ENCODE measurements at regions not wholly inside any gene's neighbourhood (a gene's known extent, or its start where the extent isn't known, plus 50 kb on each side); places are given as distances from the start of the nearest gene placed in this dataset.
"Not testable (repeated sequence)": the region's sequence is repeated elsewhere in the genome, so short reads cannot be mapped to it uniquely, and the experiment has no call there.

DNA sequence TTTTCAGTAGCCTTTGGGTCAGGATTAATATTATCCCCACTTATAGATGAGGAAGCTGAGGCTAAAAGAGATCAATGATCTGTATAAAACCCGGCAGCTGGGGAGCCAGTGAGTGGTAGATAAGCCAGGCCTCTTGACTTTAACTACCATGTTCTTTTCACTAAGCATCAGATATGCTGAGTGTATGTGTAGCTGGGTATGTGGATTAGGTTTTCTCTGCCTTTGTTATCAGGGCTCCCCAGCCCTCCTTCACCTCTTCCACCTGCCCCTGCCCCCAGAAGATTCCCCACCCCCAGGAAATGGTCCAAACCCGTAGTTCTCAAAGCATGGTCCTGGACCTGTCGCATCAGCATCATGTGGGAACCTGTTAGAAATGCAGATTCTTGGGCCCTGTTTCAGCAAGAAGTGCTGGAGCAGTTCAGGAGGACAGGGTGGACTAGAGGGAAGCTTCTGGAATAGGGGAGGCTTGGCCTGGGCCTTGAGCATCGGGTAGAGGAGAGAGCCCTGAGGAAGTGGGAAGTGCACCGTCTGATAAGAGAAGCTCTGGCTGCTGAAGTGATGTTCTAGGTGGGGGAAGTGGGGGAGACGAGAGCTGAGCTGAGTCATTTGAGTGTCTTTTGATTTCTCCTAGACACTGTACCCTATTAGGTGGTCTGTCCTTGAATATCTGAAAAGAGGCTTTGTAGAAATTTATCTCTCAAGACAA is 101.3 kb downstream of the HIF1AN start:
- Histone ChIP-seq H4K20me1 (ENCODE audit: insufficient read depth, low read length) (no peaks in the 10 kb centered on the region), H3K36me3 (ENCODE audit: insufficient read depth, low read length) (no peaks in the 10 kb centered on the region), H2AFZ (ENCODE audit: low read length) (no peak overlapping the region), H3K4me2 (ENCODE audit: low read length) (no peak overlapping the region), H3K4me3 (ENCODE audit: low read depth, low read length, poor library complexity, severe bottlenecking) (no peak overlapping the region), H3K9me2 (ENCODE audit: insufficient read depth, low read length) (no peaks in the 10 kb centered on the region), H3K4me1 (ENCODE audit: insufficient read depth, low read length, poor library complexity, severe bottlenecking) (no peaks in the 10 kb centered on the region), H3K79me2 (ENCODE audit: insufficient read depth, low read depth, low read length) (no peaks in the 10 kb centered on the region), H3K9me3 (ENCODE audit: low read length) (no peaks in the 10 kb centered on the region), H3K27ac (ENCODE audit: low read depth, low read length, poor library complexity, severe bottlenecking) (no peak overlapping the region)
- DNase-seq (ENCODE audit: low spot score), result no peak
- intact Hi-C loops (cut with micrococcal nuclease; ENCODE audit: unreplicated experiment), result no loop called here
- BruUV-seq (replicated peaks), result no TSS peak
- no peak for TF ChIP-seq EZH2phosphoT487 (IDR thresholded peaks at IDR 0.05; ENCODE audit: borderline replicate concordance, low read depth, low read length)
- no peak for TF ChIP-seq CTCF (conservative IDR thresholded peaks at IDR 0.05; ENCODE audit: low read length)
- ChIA-PET CTCF (ENCODE audit: unreplicated experiment) (interaction anchor here (0.6 kb wide), 1 partner anchor 69 kb away, joined by 3 read pairs; no protein-coding TSS in a partner anchor), POLR2A (interaction anchor here (0.6 kb wide), 1 partner anchor 27 kb away, joined by 4 read pairs; no protein-coding TSS in a partner anchor)

GRCh38 chr10:100637785-100638184 is 102.0 kb downstream of the HIF1AN start:
- no peaks in the 10 kb centered on the region for H4K20me1 ChIP-seq (ENCODE audit: insufficient read depth, low read length)
- DNase-seq (ENCODE audit: low spot score), result no peak
- no peaks in the 10 kb centered on the region for H3K36me3 ChIP-seq (ENCODE audit: insufficient read depth, low read length)
- H3K4me2 ChIP-seq (ENCODE audit: low read length), result no peak overlapping the region
- H3K4me3 ChIP-seq (ENCODE audit: low read depth, low read length, poor library complexity, severe bottlenecking), result no peak overlapping the region
- intact Hi-C loops (cut with micrococcal nuclease; ENCODE audit: unreplicated experiment), result no loop called here
- CTCF ChIA-PET (ENCODE audit: unreplicated experiment), result no interaction called here
- no TSS peak for BruUV-seq (replicated peaks)
- H2AFZ ChIP-seq (ENCODE audit: low read length), result no peak overlapping the region
- H3K79me2 ChIP-seq (ENCODE audit: insufficient read depth, low read depth, low read length), result no peaks in the 10 kb centered on the region
- no peak overlapping the region for H3K27ac ChIP-seq (ENCODE audit: low read depth, low read length, poor library complexity, severe bottlenecking)
- H3K4me1 ChIP-seq (ENCODE audit: insufficient read depth, low read length, poor library complexity, severe bottlenecking), result no peaks in the 10 kb centered on the region
- TF ChIP-seq CTCF (conservative IDR thresholded peaks at IDR 0.05; ENCODE audit: low read length) (peak; percentile 46; the same call in 1 of the 2 replicates), EZH2phosphoT487 (IDR thresholded peaks at IDR 0.05; ENCODE audit: borderline replicate concordance, low read depth, low read length) (no peak)
- no peaks in the 10 kb centered on the region for H3K9me2 ChIP-seq (ENCODE audit: insufficient read depth, low read length)
- POLR2A ChIA-PET, result no interaction called here
- no peaks in the 10 kb centered on the region for H3K9me3 ChIP-seq (ENCODE audit: low read length)

- DNase-seq (ENCODE audit: low spot score); H4K20me1 ChIP-seq (ENCODE audit: insufficient read depth, low read length); H2AFZ ChIP-seq (ENCODE audit: low read length); H3K9me3 ChIP-seq (ENCODE audit: low read length); POLR2A ChIA-PET; H3K4me3 ChIP-seq (ENCODE audit: low read depth, low read length, poor library complexity, severe bottlenecking); CTCF ChIA-PET (ENCODE audit: unreplicated experiment); intact Hi-C loops (cut with micrococcal nuclease; ENCODE audit: unreplicated experiment); H3K4me2 ChIP-seq (ENCODE audit: low read length); BruUV-seq (replicated peaks); H3K4me1 ChIP-seq (ENCODE audit: insufficient read depth, low read length, poor library complexity, severe bottlenecking); H3K79me2 ChIP-seq (ENCODE audit: insufficient read depth, low read depth, low read length); H3K27ac ChIP-seq (ENCODE audit: low read depth, low read length, poor library complexity, severe bottlenecking); H3K9me2 ChIP-seq (ENCODE audit: insufficient read depth, low read length); H3K36me3 ChIP-seq (ENCODE audit: insufficient read depth, low read length): not testable (repeated sequence)
Measured at GRCh38 chr10:100638969-100639368, 103.2 kb downstream of the HIF1AN start.

All from OCI-LY7 (cell line).